K562 (cell line): ENCODE measurements at regions not wholly inside any gene's neighbourhood (a gene's known extent, or its start where the extent isn't known, plus 50 kb on each side); places are given as distances from the start of the nearest gene placed in this dataset.

Experiments
- ATAC-seq: fragments of 200-7000 bp; cut with Tn5 transposase; 3 replicates; pipeline ENCODE4 v1.9.1; 2020; ENCODE audit warnings: moderate library complexity
- BruUV-seq: library from RNA; stranded (reverse); fragments of 400-500 nt; replicated peaks from 2 replicates; lab custom pipeline; 2021; lab: Mats Ljungman, UMichigan
- CTCF ChIA-PET: fragments of 300-600 bp; formaldehyde crosslinking; extraction: SDS; loops from one replicate; lab custom pipeline; 2021; ENCODE audit warnings: low intra/inter-chr PET ratio; lab: Yijun Ruan, JAX
- POLR2A ChIA-PET: fragments of 300-600, 350-650 bp; sonication (Branson Sonifier 250); formaldehyde crosslinking; extraction: SDS; loops from one replicate; lab custom pipeline; 2021; ENCODE audit warnings: antibody characterized with exemption, inconsistent platforms; lab: Yijun Ruan, JAX
- DNase-seq, 4 experiments: peaks; one replicate each; pipeline versions ENCODE4 v3.0.0 to v3.0.0-alpha.2; 2011 to 2018; ENCODE audit warnings: low spot score in 3 of 4, mixed read lengths in 3 of 4; ENCODE audit errors: extremely low read depth in 1 of 4
- FAIRE-seq: peaks from 2 replicates; lab custom pipeline; 2011; peaks lifted over from hg19 to GRCh38; lab: Jason Lieb, UNC
- H2AFZ ChIP-seq: 2 replicates; pipeline ENCODE4 v1.6.0; 2011; ENCODE audit warnings: low read depth, low read length, control low read depth, inconsistent platforms
- H3K27ac ChIP-seq: fragments of 200-600 bp; 3 replicates; pipeline ENCODE4 v1.8.0; 2011; ENCODE audit warnings: low read depth, mild to moderate bottlenecking, control low read depth, inconsistent platforms, low read length, moderate library complexity, mixed read lengths; ENCODE audit errors: extremely low read depth
- H3K27me3 ChIP-seq, 2 experiments: fragments of 300-600 bp in 1 of 2; 2 replicates in 1 of 2; 3 replicates in 1 of 2; pipeline versions ENCODE4 v1.6.0 to v1.8.0; 2011; ENCODE audit warnings: inconsistent platforms in 2 of 2, low read length in 2 of 2, mild to moderate bottlenecking in 1 of 2, mixed read lengths in 1 of 2, moderate library complexity in 1 of 2; ENCODE audit not compliant: control insufficient read depth in 2 of 2, insufficient read depth in 2 of 2
- H3K36me3 ChIP-seq: fragments of 300-600 bp; 3 replicates; pipeline ENCODE4 v1.8.0; 2011; ENCODE audit warnings: mild to moderate bottlenecking, low read length, inconsistent platforms; ENCODE audit not compliant: control insufficient read depth, insufficient read depth
- H3K4me1 ChIP-seq, 2 experiments: fragments of 200-600 bp in 1 of 2; replicated peaks in 1 of 2; 2 replicates in 1 of 2; 3 replicates in 1 of 2; pipeline versions ENCODE4 v1.5.1 to v1.8.0; 2011; ENCODE audit warnings: inconsistent platforms in 2 of 2, low read length in 2 of 2, mild to moderate bottlenecking in 1 of 2, mixed read lengths in 1 of 2, moderate library complexity in 1 of 2; ENCODE audit not compliant: control insufficient read depth in 2 of 2, insufficient read depth in 2 of 2
- H3K4me2 ChIP-seq: 2 replicates; pipeline ENCODE4 v1.6.1; 2011; ENCODE audit warnings: low read length, control low read depth, inconsistent platforms, mixed read lengths; ENCODE audit not compliant: insufficient read depth
- H3K4me3 ChIP-seq: fragments of 200-600 bp; sonication (generic), shearing (Covaris generic); 2 replicates; pipeline ENCODE4 v1.5.1; 2016; ENCODE audit warnings: control low read depth, inconsistent platforms
- H3K79me2 ChIP-seq: fragments of 200-600 bp; 3 replicates; pipeline ENCODE4 v1.8.0; 2011; ENCODE audit warnings: low read length, inconsistent platforms; ENCODE audit not compliant: control insufficient read depth, insufficient read depth
- H3K9ac ChIP-seq, 2 experiments: 2 replicates each; pipeline versions ENCODE4 v1.6.0 to v1.6.1; 2011; ENCODE audit warnings: low read depth in 2 of 2, low read length in 2 of 2, control low read depth in 1 of 2, inconsistent platforms in 1 of 2, mild to moderate bottlenecking in 1 of 2, mixed read lengths in 1 of 2; ENCODE audit not compliant: insufficient read depth in 1 of 2
- H3K9me1 ChIP-seq: one replicate; pipeline ENCODE4 v1.6.0; 2011; ENCODE audit warnings: inconsistent platforms, mild to moderate bottlenecking, low read length, moderate library complexity; ENCODE audit not compliant: control insufficient read depth, insufficient read depth
- H3K9me3 ChIP-seq: replicated peaks from 2 replicates; pipeline ENCODE4 v1.5.1; 2011; ENCODE audit warnings: low read depth, low read length, inconsistent platforms; ENCODE audit not compliant: control insufficient read depth, insufficient read depth
- H4K20me1 ChIP-seq: replicated peaks from 2 replicates; pipeline ENCODE4 v1.6.1; 2011; ENCODE audit warnings: low read length, inconsistent platforms, mixed read lengths; ENCODE audit not compliant: control insufficient read depth, insufficient read depth
- ATF7 ChIP-seq: fragments of 450-650 bp; IDR thresholded peaks from 2 replicates; pipeline ENCODE4 v1.7.1; 2014; ENCODE audit warnings: mild to moderate bottlenecking, moderate library complexity
- CBFB ChIP-seq: sonication (generic); formaldehyde crosslinking; IDR thresholded peaks from 2 replicates; pipeline ENCODE4 v1.4.0; 2020; ENCODE audit warnings: mild to moderate bottlenecking, missing genetic modification reagents
- CCNT2 ChIP-seq: IDR thresholded peaks from 2 replicates; pipeline ENCODE4 v1.6.1; 2011; ENCODE audit warnings: borderline replicate concordance, low read depth, mild to moderate bottlenecking, moderate library complexity, mixed read lengths, low read length; ENCODE audit not compliant: insufficient read length; ENCODE audit errors: extremely low read depth
- CHD4 ChIP-seq: fragments of 200-600 bp; sonication (generic); IDR thresholded peaks from 3 replicates; pipeline ENCODE4 v1.6.1; 2012; ENCODE audit warnings: low read depth, mild to moderate bottlenecking, mixed read lengths, low read length, inconsistent platforms; ENCODE audit not compliant: insufficient read depth, insufficient replicate concordance, poor library complexity, severe bottlenecking
- GABPB2 ChIP-seq: fragments of 250-450 bp; sonication (Bioruptor Pico); conservative IDR thresholded peaks from 2 replicates; pipeline ENCODE4 v1.5.1; 2021; ENCODE audit warnings: mild to moderate bottlenecking
- HBP1 ChIP-seq: fragments of 450-650 bp; formaldehyde crosslinking; IDR thresholded peaks from 2 replicates; pipeline ENCODE4 v1.4.0; 2022; ENCODE audit warnings: missing genetic modification characterization
- ILF3 ChIP-seq: fragments of 450-650 bp; IDR thresholded peaks from 2 replicates; pipeline ENCODE4 v1.6.1; 2018; ENCODE audit warnings: antibody characterized with exemption, mild to moderate bottlenecking, moderate library complexity, borderline replicate concordance
- MAFF ChIP-seq: IDR thresholded peaks from 2 replicates; pipeline ENCODE4 v1.6.1; 2012; ENCODE audit warnings: low read length, improper control_type of control experiment
- MXD1 ChIP-seq: fragments of 250-450 bp; sonication (Bioruptor Pico); IDR thresholded peaks from 2 replicates; pipeline ENCODE4 v1.8.0; 2021; ENCODE audit warnings: borderline replicate concordance, mild to moderate bottlenecking, moderate library complexity; ENCODE audit not compliant: poor library complexity, severe bottlenecking
- NCOA2 ChIP-seq, 2 experiments: fragments of 450-650 bp; IDR thresholded peaks; 2 replicates each; pipeline ENCODE4 v1.6.1; 2018; ENCODE audit warnings: mild to moderate bottlenecking in 2 of 2, moderate library complexity in 1 of 2; ENCODE audit not compliant: partially characterized antibody in 2 of 2
- NR0B1 ChIP-seq: fragments of 450-650 bp; IDR thresholded peaks from one replicate; pipeline ENCODE4 v1.6.1; 2018; ENCODE audit warnings: mild to moderate bottlenecking, moderate library complexity; ENCODE audit not compliant: partially characterized antibody
- RAD21 ChIP-seq, 2 experiments: fragments of 250-450 bp in 1 of 2; fragments of 450-650 bp in 1 of 2; sonication (Bioruptor Pico) in 1 of 2; formaldehyde crosslinking in 1 of 2; IDR thresholded peaks in 1 of 2; conservative IDR thresholded peaks in 1 of 2; 2 replicates each; pipeline versions ENCODE4 v1.4.0 to v1.8.0; 2020 to 2022; ENCODE audit warnings: mild to moderate bottlenecking in 2 of 2, moderate library complexity in 1 of 2
- SMAD3 ChIP-seq: fragments of 450-650 bp; formaldehyde crosslinking; conservative IDR thresholded peaks from 2 replicates; pipeline ENCODE4 v1.4.0; 2020; ENCODE audit warnings: mild to moderate bottlenecking
- SUPT5H ChIP-seq: fragments of 450-650 bp; IDR thresholded peaks from 2 replicates; pipeline ENCODE4 v1.6.1; 2016
- TCFL5 ChIP-seq: fragments of 250-450 bp; sonication (Bioruptor Pico); conservative IDR thresholded peaks from 2 replicates; pipeline ENCODE4 v1.6.1; 2021; ENCODE audit warnings: mild to moderate bottlenecking, moderate library complexity, matching md5 sums
- ZBTB1 ChIP-seq: sonication (generic); formaldehyde crosslinking; IDR thresholded peaks from 2 replicates; pipeline ENCODE4 v1.8.1; 2023; ENCODE audit warnings: missing genetic modification reagents, low read depth, mild to moderate bottlenecking, borderline replicate concordance
- ZNF316 ChIP-seq: fragments of 450-650 bp; IDR thresholded peaks from 2 replicates; pipeline ENCODE4 v1.6.1; 2016
- ZNF354B ChIP-seq: fragments of 250-450 bp; sonication (Bioruptor Pico); IDR thresholded peaks from 2 replicates; pipeline ENCODE4 v1.4.0; 2020
- ZNF395 ChIP-seq: fragments of 200-800 bp; sonication (Bioruptor generic); IDR thresholded peaks from 2 replicates; pipeline ENCODE4 v1.6.1; 2017; ENCODE audit warnings: missing genetic modification characterization, missing compliant biosample characterization
- ZNF764 ChIP-seq: fragments of 250-450 bp; sonication (Bioruptor Pico); IDR thresholded peaks from 2 replicates; pipeline ENCODE4 v1.4.0; 2020; ENCODE audit warnings: low read depth, mild to moderate bottlenecking, moderate library complexity
- ZSCAN29 ChIP-seq: fragments of 450-650 bp; IDR thresholded peaks from 2 replicates; pipeline ENCODE4 v1.6.1; 2017
- WGBS: fragments of 100-300 bp; shearing (Covaris generic); methylation state at CpG from one replicate; pipeline ENCODE4 v1.1.6; 2016; ENCODE audit warnings: low coverage, mixed read lengths; ENCODE audit not compliant: insufficient coverage; ENCODE audit errors: missing lambda C conversion rate; 5-methylcytosine and 5-hydroxymethylcytosine counted together
- in situ Hi-C: fragments of 300-500 bp; cut with MboI; formaldehyde crosslinking; loops from 4 replicates; pipeline ENCODE4 v1.15.0; 2018; ENCODE audit warnings: inconsistent platforms, mixed read lengths
- intact Hi-C: fragments of 100-400 bp; cut with micrococcal nuclease; formaldehyde crosslinking; loops from 2 replicates; pipeline ENCODE4 v1.14.2; 2022

- TF ChIP-seq CBFB (CRISPR knock-in tag) (no peak), ZNF764 (no peak), NCOA2 (IDR thresholded peaks at IDR 0.05; ENCODE audit: partially characterized antibody in 2 of 2) (no peak), GABPB2 (CRISPR knock-in tag) (no peak), CHD4 (no peak), MAFF (no peak), ZNF316 (no peak), CCNT2 (no peak), RAD21 (CRISPR knock-in tag; conservative IDR thresholded peaks at IDR 0.05 in 1 of 2, IDR thresholded peaks at IDR 0.05 in 1 of 2) (no peak), ATF7 (no peak), MXD1 (no peak), ZSCAN29 (no peak), SMAD3 (CRISPR knock-in tag) (no peak), ZBTB1 (no peak)
Measured at GRCh38 chr5:167061695-167062094, 1229.8 kb upstream of the WWC1 start (continued).

- intact Hi-C loops (no loop called here), in situ Hi-C loops (no loop called here)
- no TSS peak for BruUV-seq
- no peaks in the 10 kb centered on the region for H4K20me1 ChIP-seq
- no peaks in the 10 kb centered on the region for H3K36me3 ChIP-seq
- no peak overlapping the region for H3K27ac ChIP-seq
- no peaks in the 10 kb centered on the region for H3K27me3 ChIP-seq
- H2AFZ ChIP-seq = no peak overlapping the region
- DNase-seq (no peak), FAIRE-seq (no peak), ATAC-seq (no peak)
- no peak overlapping the region for H3K4me2 ChIP-seq
- no peaks in the 10 kb centered on the region for H3K4me1 ChIP-seq
- ChIA-PET POLR2A (no interaction called here), CTCF (no interaction called here)
- no peaks in the 10 kb centered on the region for H3K9me1 ChIP-seq
- H3K9ac ChIP-seq = no peak overlapping the region
- no peaks in the 10 kb centered on the region for H3K79me2 ChIP-seq
- 2% methylated on average over 4 of the region's 4 CpGs for WGBS
- no peaks in the 10 kb centered on the region for H3K9me3 ChIP-seq
- no peak overlapping the region for H3K4me3 ChIP-seq
- TF ChIP-seq ZNF354B (CRISPR knock-in tag) = no peak
- no peak for TF ChIP-seq HBP1 (CRISPR knock-in tag)
- no peak for TF ChIP-seq ZNF395 (CRISPR knock-in tag)
- TF ChIP-seq SUPT5H = no peak
- TF ChIP-seq ILF3 = no peak
- TF ChIP-seq NR0B1 = no peak
- no peak for TF ChIP-seq TCFL5 (CRISPR knock-in tag)
Measured at GRCh38 chr5:167063116-167063515, 1228.3 kb upstream of the WWC1 start.
